ENCODE measurements at regions not wholly inside any gene's neighbourhood (a gene's known extent, or its start where the extent isn't known, plus 50 kb on each side); places are given as distances from the start of the nearest gene placed in this dataset.

- Histone ChIP-seq H3K79me2 (ENCODE audit: insufficient read depth, low read length) (no peaks in the 10 kb centered on the region), H3K27me3 (ENCODE audit: control insufficient read depth in 1 of 2, insufficient read depth in 2 of 2, low read length in 2 of 2) (no peaks in the 10 kb centered on the region), H3K4me3 (replicated peaks in 1 of 3; ENCODE audit: insufficient read depth in 1 of 3, low read depth in 2 of 3, low read length in 3 of 3) (no peak overlapping the region), H3K4me2 (ENCODE audit: low read depth, low read length) (no peak overlapping the region), H2AFZ (ENCODE audit: low read length) (no peak overlapping the region), H3K9ac (ENCODE audit: insufficient read depth, low read depth, low read length) (no peak overlapping the region), H3K36me3 (replicated peaks in 1 of 2; ENCODE audit: control insufficient read depth in 1 of 2, insufficient read depth in 2 of 2, low read length in 2 of 2) (no peaks in the 10 kb centered on the region), H3K9me3 (ENCODE audit: low read length) (no peaks in the 10 kb centered on the region), H4K20me1 (ENCODE audit: insufficient read depth, low read length) (no peaks in the 10 kb centered on the region), H3K4me1 (ENCODE audit: insufficient read depth, low read length) (no peaks in the 10 kb centered on the region), H3K27ac (ENCODE audit: extremely low read length, insufficient read depth, low read length) (no peak overlapping the region)
- in situ Hi-C loops (cut with HindIII; ENCODE audit: extremely low pct_ligation_motif_present, low pct_unique_long_range_greater_than_20kb) (no loop called here), intact Hi-C loops (cut with micrococcal nuclease; ENCODE audit: unreplicated experiment) (no loop called here)
- DNase-seq (ENCODE audit: low spot score) (no peak), ATAC-seq (no peak), FAIRE-seq (no peak)
- POLR2A ChIA-PET: no interaction called here
- BruUV-seq (replicated peaks): no TSS peak
- CTCF ChIA-PET (ENCODE audit: low intra/inter-chr PET ratio, low total read pairs): no interaction called here
- WGBS (ENCODE audit: low lambda C conversion rate): 20% methylated on average over 1 of the region's 1 CpG
- TF ChIP-seq IKZF4 (CRISPR knock-in tag; IDR thresholded peaks at IDR 0.05; ENCODE audit: borderline replicate concordance, low read depth, not compliant biosample characterization): no peak
- no peak for TF ChIP-seq ZGPAT (CRISPR knock-in tag; IDR thresholded peaks at IDR 0.05)
- no peak for TF ChIP-seq RBFOX2 (IDR thresholded peaks at IDR 0.05; ENCODE audit: low read depth, low read length)
- no peak for TF ChIP-seq POGK (CRISPR knock-in tag; conservative IDR thresholded peaks at IDR 0.05)
- TF ChIP-seq ZNF337 (CRISPR knock-in tag; IDR thresholded peaks at IDR 0.05; ENCODE audit: borderline replicate concordance, low read depth): no peak
- TF ChIP-seq NR3C1 (CRISPR knock-in tag; IDR thresholded peaks at IDR 0.05): no peak
- TF ChIP-seq ZNF615 (CRISPR knock-in tag; IDR thresholded peaks at IDR 0.05; ENCODE audit: borderline replicate concordance): no peak
- no peak for TF ChIP-seq ARID4A (CRISPR knock-in tag; IDR thresholded peaks at IDR 0.05; ENCODE audit: borderline replicate concordance)
- no peak for TF ChIP-seq TP53 (CRISPR knock-in tag; conservative IDR thresholded peaks at IDR 0.05)
- TF ChIP-seq MLX (CRISPR knock-in tag; IDR thresholded peaks at IDR 0.05): no peak
- no peak for TF ChIP-seq NAIF1 (CRISPR knock-in tag; IDR thresholded peaks at IDR 0.05; ENCODE audit: borderline replicate concordance)
- TF ChIP-seq TOE1 (CRISPR knock-in tag; IDR thresholded peaks at IDR 0.05): no peak
- no peak for TF ChIP-seq ZNF672 (CRISPR knock-in tag; IDR thresholded peaks at IDR 0.05)
- TF ChIP-seq ZNF747 (CRISPR knock-in tag; IDR thresholded peaks at IDR 0.05; ENCODE audit: borderline replicate concordance): no peak
- no peak for TF ChIP-seq FOXK1 (CRISPR knock-in tag; IDR thresholded peaks at IDR 0.05; ENCODE audit: borderline replicate concordance, low read depth)
Measured at GRCh38 chr2:114203679-114204078, 238.8 kb upstream of the DPP10 start.
